ENCODE measurements at regions not wholly inside any gene's neighbourhood (a gene's known extent, or its start where the extent isn't known, plus 50 kb on each side); places are given as distances from the start of the nearest gene placed in this dataset.
"Not testable (repeated sequence)": the region's sequence is repeated elsewhere in the genome, so short reads cannot be mapped to it uniquely, and the experiment has no call there.

GRCh38 chr9:88280816-88281382 is 107.3 kb upstream of the SPIN1 start:
- DNase-seq (ENCODE audit: low read depth) = no peak

DNA sequence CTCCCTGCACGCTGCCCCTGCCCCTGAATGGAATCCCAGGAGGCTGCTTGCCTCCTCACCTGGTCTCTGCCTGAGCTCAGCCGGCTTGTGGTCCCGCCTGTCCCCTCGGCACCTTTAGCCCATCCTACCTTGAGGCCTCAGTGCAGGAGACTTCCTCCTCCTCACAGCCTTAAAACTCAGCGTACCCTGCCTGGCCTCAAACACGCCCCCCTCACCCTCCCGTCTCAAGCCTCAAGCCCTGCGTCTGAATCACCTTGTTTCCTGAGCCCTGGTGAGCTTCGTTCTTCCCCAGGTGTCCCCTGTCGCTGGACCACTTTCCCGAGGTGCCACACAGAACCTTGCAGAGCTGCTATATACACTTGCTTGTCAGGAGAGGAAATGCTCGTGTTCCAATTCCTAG is 110.2 kb upstream of the SPIN1 start:
- DNase-seq (ENCODE audit: low read depth) = no peak

DNA sequence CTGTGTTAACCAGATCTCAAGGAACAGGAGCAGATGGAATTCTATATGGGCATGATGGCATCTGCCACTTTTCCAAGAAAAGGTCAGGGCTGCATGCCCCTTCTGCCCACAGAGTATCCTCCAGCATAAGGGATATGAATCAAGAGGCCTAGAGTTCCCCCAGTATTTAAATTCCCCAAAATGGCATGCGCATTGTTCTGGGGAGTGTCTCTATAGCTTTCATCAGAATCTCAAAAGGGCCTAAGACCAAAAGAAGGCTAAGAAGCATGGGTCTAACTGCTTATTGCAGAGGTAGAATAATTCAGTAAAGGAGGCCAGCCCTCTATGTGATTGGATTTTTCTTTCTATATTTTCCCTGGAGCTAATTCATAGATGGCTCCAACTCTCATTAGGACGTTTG is 114.2 kb upstream of the SPIN1 start:
- no peak for DNase-seq (ENCODE audit: low read depth)

GRCh38 chr9:88272986-88273385 is 115.3 kb upstream of the SPIN1 start:
- no peak for DNase-seq (ENCODE audit: low read depth)

GRCh38 chr9:88270413-88270812 is 117.8 kb upstream of the SPIN1 start:
- no peak for DNase-seq (ENCODE audit: low read depth)

DNA sequence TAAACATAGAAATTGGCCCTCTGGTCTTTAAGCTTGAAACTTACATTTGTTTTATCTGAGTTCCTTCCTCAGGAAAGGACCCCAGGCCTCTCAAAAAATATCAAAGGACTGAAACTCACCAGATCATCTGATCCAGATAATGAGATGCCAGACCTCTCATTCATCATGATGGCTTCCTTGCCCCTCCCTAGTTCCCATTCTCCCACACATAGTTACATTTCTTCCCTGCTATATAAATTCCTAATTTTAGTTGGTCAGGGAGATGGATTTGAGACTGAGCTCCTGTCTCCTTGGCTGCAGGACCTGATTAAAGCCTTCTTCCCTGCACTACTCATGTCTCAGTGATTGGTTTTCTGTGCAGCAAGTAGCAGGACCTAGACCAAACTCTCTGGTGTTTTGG is 119.4 kb upstream of the SPIN1 start:
- DNase-seq (ENCODE audit: low read depth) = no peak

DNA sequence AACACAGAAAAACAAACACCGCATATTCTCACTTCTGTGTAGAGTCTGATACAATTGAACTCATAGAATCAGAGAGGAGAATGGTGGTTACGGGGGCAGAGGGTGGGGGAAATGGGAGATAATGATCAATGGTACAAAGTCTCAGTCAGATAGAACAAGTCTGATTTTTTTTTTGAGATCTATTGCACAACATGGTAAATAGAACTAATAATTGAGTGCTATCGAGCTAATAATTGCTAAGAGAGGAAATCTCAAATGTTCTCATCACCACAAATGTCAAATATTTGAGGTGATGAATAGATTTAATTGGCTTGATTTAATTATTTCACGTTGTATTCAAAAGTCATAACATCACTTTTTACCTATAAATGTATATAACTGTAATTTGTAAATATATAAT is 121.0 kb upstream of the SPIN1 start:
- no peak for DNase-seq (ENCODE audit: low read depth)

DNA sequence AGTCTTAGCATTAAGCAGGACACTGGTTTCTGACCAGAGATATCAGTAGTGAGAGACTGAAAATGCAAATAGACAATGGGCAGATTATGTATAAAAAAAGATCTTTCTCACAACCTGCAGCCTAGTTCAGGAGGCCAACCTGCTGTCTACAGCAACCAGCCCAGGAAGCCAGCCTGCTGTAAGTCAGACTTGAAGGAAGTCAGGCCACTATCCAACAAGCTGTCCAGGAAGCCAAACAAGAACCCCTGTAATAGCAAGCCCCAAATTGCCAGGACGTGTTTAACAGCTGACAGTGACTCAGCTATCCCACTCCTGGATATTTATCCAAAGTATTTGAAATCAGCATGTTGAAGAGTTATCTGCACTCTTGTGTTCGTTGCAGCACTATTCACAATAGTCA is 121.8 kb upstream of the SPIN1 start:
- no peak for DNase-seq (ENCODE audit: low read depth)

- DNase-seq (ENCODE audit: low read depth) = peak; percentile 32
Observed at GRCh38 chr9:88259001-88259400, 120.7 kb upstream of the SPATA31C2 start.

DNA sequence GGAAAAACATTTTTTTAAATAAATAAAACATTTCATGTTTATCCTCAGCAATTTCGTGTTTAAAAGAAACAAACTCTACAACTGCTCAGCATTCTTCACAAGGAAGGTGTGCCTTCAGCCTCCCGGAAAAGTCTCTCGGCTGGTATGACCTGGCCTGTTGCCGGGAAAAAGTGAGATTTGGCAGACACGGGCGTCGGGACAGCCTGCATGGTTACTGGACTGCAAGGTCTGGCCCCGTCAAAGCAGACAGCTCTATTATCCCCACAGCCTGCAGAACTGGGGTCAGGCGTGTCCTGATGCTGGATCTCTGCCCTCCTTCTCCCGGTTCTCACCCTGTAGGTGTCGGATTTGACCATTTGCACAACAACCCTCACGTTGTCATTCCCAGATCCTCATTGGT is 120.3 kb upstream of the SPATA31C2 start:
- DNase-seq (ENCODE audit: low read depth) = no peak

DNA sequence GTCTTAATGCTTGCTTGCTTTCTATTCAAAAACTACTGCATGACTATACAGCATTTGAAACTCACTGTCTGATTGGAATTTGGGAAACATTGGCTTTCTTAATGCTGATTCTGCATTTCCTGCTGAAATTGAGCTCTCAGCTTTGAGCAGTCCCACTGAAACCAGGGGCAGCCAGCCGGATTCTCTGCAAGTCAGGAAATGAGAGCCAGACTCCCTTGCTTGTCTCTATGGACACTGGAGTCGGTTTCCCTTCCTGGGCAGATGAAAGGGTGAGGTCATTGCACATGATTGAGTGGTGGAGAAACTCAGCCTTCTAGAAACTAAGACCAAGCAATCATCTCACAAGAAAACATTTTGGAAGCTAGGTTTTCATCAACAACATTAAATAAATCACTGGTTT is 119.7 kb upstream of the SPATA31C2 start:
- peak; percentile 54 for DNase-seq (ENCODE audit: low read depth)

DNA sequence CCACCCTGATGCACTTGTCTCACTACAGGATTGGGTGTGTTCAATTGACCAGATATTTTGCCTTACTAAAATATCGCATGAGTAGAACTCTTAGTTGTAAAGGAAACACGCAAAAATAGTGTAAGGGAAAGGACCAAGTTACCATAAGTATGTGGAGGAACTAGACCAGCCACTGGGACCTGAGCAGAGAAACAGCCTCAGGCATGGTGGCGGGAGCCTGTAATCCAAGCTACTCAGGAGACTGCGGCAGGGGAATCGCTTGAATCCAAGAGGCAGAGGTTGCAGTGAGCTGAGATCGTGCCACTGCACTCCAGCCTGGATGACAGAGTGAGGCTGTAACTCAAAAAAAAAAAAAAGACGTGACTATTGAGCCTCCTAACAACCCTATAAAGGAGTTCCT is 117.9 kb upstream of the SPATA31C2 start:
- DNase-seq (ENCODE audit: low read depth) = no peak

DNA sequence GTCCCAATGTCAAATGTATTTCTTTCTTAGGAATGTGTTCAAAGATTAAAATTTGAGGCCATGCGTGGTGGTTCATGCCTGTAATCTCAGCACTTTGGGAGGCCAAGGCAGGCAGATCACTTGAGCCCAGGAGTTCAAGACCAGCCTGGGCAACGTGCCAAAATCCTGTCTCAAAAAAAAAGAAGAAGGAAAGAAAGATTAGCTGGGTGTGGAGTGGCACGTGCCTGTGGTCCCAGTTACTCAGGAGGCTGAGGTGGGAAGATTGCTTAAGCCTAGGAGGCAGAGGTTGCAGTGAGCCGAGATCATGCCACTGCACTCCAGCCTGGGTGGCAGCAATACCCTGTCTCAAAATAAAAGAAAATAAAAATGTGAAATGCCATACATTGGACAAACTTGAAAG is 117.5 kb upstream of the SPATA31C2 start:
- DNase-seq (ENCODE audit: low read depth) = not testable (repeated sequence)

- DNase-seq (ENCODE audit: low read depth) = no peak
Observed at GRCh38 chr9:88251903-88252302, 113.6 kb upstream of the SPATA31C2 start.

GRCh38 chr9:88243736-88244135 is 105.5 kb upstream of the SPATA31C2 start:
- no peak for DNase-seq (ENCODE audit: low read depth)

- DNase-seq (ENCODE audit: low read depth) = no peak
Observed at GRCh38 chr9:88242879-88243278, 104.6 kb upstream of the SPATA31C2 start.

DNA sequence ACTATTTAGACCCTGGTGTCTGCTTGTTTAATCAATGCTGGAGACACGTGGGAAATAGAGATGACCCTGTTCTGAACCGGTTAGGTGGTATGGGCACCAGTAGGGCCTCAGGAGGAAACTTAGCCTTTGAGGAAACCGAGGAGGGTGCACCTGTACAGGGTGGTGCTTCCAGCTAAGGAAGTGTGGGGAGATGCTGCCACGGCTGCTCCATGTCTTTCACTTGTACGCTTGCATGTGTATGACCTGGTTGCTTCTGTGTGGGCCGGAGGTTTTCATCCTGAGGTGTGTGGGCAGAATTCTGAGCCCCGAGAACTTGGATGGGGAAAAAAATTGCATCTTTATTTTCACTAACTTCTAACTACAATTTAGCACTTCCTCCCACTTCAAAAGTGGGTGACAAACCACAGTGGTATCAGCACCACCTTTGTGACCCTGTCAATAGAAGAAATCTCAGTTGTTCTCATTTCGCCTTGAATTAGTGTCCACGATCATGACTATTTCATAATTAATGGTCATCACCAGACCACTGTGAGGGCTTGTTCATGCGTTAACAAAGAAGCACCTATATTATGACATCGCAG is 99.8 kb upstream of the SPATA31C2 start:
- DNase-seq (ENCODE audit: low read depth) = no peak

GRCh38 chr9:88237479-88237961 is 99.2 kb upstream of the SPATA31C2 start:
- no peak for DNase-seq (ENCODE audit: low read depth)

DNA sequence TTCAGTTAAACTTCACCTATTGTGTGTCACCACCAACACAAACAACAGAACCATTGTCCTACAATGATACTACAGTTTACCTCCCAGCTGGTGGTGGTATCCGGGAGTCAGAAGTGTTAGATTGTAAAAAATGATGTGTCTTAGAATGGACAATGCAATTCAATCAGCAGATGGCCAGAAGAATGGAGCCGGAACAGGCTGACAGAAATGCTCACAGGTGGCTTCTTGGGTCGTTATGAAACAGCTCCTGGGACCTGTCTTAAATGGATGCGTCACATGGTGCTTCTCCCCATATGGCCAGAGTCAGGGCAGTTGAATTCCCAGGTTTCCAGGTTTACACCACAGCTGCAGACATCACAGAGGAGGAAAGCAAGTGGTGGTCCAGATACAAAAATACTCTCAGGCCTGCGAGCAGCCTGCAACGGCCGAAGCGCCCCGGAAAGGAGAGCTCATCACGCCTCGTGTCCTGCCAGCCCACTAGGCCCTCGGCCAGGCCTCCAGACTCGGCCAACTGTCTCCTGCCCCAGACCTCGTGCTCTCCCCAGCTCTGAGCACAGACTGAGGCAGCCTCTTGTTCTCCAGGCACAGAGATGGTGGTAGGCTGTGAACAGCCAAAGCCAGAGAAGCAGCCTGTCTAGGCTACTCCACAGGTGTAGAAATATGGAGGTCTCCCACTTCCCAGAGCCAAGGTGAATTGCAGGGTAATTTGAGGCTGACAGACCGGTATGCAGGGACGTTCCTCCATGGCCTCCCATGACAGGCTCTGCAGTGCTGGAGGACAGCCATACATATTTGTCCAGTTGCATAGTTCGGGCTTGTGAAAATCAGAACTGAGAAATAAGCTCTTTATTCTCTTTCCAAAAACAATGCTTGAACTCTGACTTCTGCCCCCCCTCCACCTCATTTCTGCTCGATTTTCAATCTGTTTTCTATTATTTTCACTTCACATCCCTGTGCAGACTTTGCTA is 98.5 kb upstream of the SPATA31C2 start:
- DNase-seq (ENCODE audit: low read depth) = no peak

DNA sequence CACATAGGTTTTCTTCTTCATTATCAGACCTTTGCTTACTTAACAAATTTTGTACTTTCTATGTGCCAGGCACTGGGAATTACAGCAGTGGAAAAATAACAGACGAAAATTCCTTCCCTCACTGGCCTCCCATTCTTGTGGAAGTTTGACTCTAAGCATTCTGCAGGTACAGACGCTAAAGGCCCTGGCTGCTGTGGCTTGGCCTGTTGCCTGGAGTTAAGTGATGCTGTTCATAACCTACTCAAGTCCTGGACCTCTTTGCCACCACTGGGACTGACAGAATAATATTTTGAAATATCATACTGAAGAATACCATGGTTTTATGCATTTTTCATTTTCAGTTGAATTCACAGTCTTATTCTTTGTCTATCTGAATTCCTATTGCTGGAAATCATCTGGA is 97.3 kb upstream of the SPATA31C2 start:
- DNase-seq (ENCODE audit: low read depth) = no peak

- DNase-seq (ENCODE audit: low read depth) = no peak
Observed at GRCh38 chr9:88234114-88234513, 95.8 kb upstream of the SPATA31C2 start.

DNA sequence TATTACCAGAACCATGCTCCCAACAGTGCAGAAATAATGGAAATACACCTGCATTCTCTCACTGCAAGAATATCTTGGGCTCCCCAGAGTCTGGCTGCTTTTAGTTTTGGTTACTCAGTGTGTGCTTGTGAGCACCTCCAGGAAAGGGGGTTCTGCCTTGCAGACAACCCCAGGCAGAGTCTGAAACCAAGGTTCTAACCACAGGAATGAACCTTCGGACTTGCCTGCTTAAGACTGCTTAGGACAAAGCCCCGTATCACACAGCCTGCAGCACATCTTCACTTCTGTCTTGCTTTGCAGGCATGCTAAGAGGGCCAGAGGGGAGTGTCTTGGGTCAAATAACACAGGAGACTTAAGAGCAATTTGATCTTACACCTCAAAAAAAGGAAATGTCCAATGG is 94.8 kb upstream of the SPATA31C2 start:
- DNase-seq (ENCODE audit: low read depth) = no peak

- DNase-seq (ENCODE audit: low read depth) = peak; percentile 18
Observed at GRCh38 chr9:88230612-88231011, 92.3 kb upstream of the SPATA31C2 start.

All from LHCN-M2 (cell line).